ENCODE measurements at regions not wholly inside any gene's neighbourhood (a gene's known extent, or its start where the extent isn't known, plus 50 kb on each side); places are given as distances from the start of the nearest gene placed in this dataset.

DNA sequence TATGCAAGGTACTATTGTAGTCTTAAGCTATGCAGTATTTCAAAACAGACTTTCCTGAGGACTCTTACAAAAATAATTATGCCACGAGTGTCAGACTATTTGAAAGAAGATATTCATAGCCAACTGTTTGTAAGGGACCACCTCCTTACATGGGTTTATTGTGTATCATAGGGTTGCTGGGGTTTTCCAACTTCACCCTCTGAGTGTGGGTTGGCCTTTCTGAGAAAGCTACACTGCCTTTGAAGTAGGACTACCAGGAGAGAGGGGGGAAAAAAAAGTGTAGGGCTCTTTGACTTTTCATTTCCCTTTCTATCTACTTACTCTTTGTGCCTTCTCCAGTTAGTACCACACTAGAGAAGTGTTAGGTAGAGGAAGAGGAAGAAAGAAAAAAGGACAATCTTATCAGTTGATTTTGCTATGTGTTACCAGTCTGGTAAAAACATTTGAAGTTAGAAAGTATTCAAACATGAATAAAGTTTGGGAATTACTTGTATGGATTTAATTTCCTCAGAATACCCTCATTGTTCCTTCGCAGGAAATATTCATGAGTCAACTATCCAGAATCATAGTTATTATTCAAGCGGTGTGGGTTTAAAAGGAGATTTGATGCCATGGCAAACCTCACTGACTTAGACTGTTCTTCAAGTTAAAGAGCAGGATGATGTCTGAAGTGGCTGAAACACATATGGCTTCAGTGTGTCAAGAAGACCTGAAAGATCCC is 329.3 kb upstream of the THBS1 start:
- H3K27me3 ChIP-seq (ENCODE audit: insufficient read depth in 3 of 3, low read length in 2 of 3): no peaks in the 10 kb centered on the region
- intact Hi-C loops (cut with DNase I): no loop called here
- TF ChIP-seq, protein P1, sequence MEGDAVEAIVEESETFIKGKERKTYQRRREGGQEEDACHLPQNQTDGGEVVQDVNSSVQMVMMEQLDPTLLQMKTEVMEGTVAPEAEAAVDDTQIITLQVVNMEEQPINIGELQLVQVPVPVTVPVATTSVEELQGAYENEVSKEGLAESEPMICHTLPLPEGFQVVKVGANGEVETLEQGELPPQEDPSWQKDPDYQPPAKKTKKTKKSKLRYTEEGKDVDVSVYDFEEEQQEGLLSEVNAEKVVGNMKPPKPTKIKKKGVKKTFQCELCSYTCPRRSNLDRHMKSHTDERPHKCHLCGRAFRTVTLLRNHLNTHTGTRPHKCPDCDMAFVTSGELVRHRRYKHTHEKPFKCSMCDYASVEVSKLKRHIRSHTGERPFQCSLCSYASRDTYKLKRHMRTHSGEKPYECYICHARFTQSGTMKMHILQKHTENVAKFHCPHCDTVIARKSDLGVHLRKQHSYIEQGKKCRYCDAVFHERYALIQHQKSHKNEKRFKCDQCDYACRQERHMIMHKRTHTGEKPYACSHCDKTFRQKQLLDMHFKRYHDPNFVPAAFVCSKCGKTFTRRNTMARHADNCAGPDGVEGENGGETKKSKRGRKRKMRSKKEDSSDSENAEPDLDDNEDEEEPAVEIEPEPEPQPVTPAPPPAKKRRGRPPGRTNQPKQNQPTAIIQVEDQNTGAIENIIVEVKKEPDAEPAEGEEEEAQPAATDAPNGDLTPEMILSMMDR (IDR thresholded peaks at IDR 0.05): no peak
- WGBS, 3 donors: 65 to 71% (median 68%) methylated on average over 3 of the region's 3 CpGs
- no peaks in the 10 kb centered on the region for H3K36me3 ChIP-seq (ENCODE audit: insufficient read depth in 1 of 2, low read depth in 1 of 2)
- no peak overlapping the region for H3K4me3 ChIP-seq
- no peaks in the 10 kb centered on the region for H3K4me1 ChIP-seq
- DNase-seq (no peak), ATAC-seq (no peak)
- no peaks in the 10 kb centered on the region for H3K9me3 ChIP-seq
- H3K27ac ChIP-seq: no peak overlapping the region

DNA sequence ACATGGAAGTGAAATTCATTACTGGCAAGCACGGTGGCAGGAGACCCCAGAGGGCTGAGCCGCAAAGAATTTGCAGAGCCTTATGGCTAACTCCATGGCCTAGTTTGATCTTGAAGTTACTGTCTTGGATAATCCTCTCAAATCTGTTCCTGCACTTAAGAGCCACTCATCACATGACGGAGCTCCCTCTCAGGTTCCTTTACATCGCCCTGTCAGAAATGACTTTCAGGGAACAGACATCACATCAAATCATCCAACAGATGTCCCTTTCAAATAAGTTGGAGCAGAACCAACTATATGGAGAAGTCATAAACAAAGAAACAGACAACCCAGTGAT is 328.8 kb upstream of the THBS1 start:
- H3K27me3 ChIP-seq (ENCODE audit: insufficient read depth in 3 of 3, low read length in 2 of 3): no peaks in the 10 kb centered on the region
- intact Hi-C loops (cut with DNase I): no loop called here
- H3K27ac ChIP-seq: no peak overlapping the region
- no peak overlapping the region for H3K4me3 ChIP-seq
- ATAC-seq (no peak), DNase-seq (no peak)
- TF ChIP-seq, protein P1 (IDR thresholded peaks at IDR 0.05): no peak
- H3K9me3 ChIP-seq: no peaks in the 10 kb centered on the region
- H3K36me3 ChIP-seq (ENCODE audit: insufficient read depth in 1 of 2, low read depth in 1 of 2): no peaks in the 10 kb centered on the region
- H3K4me1 ChIP-seq: no peaks in the 10 kb centered on the region
- WGBS, 3 donors: 54 to 59% (median 55%) methylated on average over 4 of the region's 4 CpGs

DNA sequence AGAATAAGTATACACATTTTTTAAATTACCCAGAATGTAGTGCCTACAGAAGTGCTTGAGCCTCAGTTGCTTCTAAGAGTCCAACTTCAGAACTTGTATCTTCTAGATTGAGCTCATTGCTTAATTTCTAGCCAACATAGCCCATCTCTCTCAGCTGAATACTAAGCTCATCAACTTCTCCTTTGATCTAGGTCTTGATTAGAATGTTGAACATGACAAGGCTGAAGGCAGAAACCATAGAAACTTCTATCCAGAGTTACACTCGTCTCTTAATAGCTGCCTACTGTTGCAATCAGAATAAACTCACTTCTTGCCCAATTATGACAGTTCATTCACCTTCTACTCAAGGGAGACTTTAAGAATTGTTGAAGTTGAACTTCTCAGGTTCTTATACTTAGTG is 327.3 kb upstream of the THBS1 start:
- Histone ChIP-seq H3K4me1 (no peaks in the 10 kb centered on the region), H3K27me3 (ENCODE audit: insufficient read depth in 3 of 3, low read length in 2 of 3) (no peaks in the 10 kb centered on the region), H3K4me3 (no peak overlapping the region), H3K27ac (no peak overlapping the region), H3K9me3 (no peaks in the 10 kb centered on the region), H3K36me3 (ENCODE audit: insufficient read depth in 1 of 2, low read depth in 1 of 2) (no peaks in the 10 kb centered on the region)
- TF ChIP-seq, protein P1 (IDR thresholded peaks at IDR 0.05): no peak
- intact Hi-C loops (cut with DNase I): no loop called here
- WGBS, 3 donors: 93 to 97% (median 97%) methylated on average over 1 of the region's 1 CpG
- ATAC-seq: no peak
- DNase-seq: no peak

DNA sequence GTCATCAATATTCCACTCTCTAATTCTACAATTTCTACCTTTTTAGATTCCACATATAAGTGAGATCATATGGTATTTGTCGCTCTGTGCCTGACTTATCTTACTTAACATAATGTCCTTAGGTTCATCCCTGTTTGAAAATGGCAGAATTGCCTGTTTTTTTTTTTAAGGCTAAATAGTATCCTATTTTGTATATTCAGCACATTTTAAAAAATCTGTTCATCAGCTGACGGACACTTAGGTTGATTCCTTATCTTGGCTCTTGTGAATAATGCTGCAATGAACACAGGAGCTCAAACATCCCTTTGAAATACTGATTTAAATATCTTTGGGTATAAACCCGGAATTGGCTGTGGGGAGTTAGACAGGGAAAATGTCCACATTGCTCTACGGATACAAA is 326.7 kb upstream of the THBS1 start:
- 94 to 99% (median 94%) methylated on average over 4 of the region's 4 CpGs for WGBS, 3 donors
- intact Hi-C loops (cut with DNase I): no loop called here
- Histone ChIP-seq H3K36me3 (ENCODE audit: insufficient read depth in 1 of 2, low read depth in 1 of 2) (no peaks in the 10 kb centered on the region), H3K4me3 (no peak overlapping the region), H3K27me3 (ENCODE audit: insufficient read depth in 3 of 3, low read length in 2 of 3) (no peaks in the 10 kb centered on the region), H3K4me1 (no peaks in the 10 kb centered on the region), H3K27ac (no peak overlapping the region), H3K9me3 (no peaks in the 10 kb centered on the region)
- DNase-seq (no peak), ATAC-seq (no peak)
- TF ChIP-seq, protein P1 (IDR thresholded peaks at IDR 0.05): no peak

DNA sequence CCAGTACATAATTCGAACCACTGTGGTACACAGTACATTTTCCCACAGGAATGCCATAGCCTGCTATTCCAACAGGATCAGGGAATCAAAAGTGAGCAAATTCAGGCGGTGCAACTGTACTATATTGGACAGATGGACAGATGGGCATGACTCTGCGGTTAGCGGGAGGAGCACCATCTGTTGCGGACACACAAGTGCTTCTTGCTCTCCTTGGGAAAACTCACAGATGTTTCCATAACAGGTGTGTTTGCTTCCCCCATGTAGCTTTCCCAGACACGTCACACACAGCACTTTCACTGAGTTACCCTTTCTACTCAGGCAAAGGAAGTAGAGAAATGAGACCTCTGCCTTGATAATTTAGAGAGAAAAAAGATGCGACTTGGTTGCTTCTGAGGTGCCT is 325.1 kb upstream of the THBS1 start:
- no peaks in the 10 kb centered on the region for H3K4me1 ChIP-seq
- H3K4me3 ChIP-seq: no peak overlapping the region
- no peaks in the 10 kb centered on the region for H3K36me3 ChIP-seq (ENCODE audit: insufficient read depth in 1 of 2, low read depth in 1 of 2)
- WGBS, 3 donors: 33 to 52% (median 41%) methylated on average over 7 of the region's 7 CpGs
- TF ChIP-seq, protein P1 (IDR thresholded peaks at IDR 0.05): no peak
- no peak overlapping the region for H3K27ac ChIP-seq
- intact Hi-C loops (cut with DNase I): no loop called here
- DNase-seq (no peak), ATAC-seq (no peak)
- H3K27me3 ChIP-seq (ENCODE audit: insufficient read depth in 3 of 3, low read length in 2 of 3): no peaks in the 10 kb centered on the region
- no peaks in the 10 kb centered on the region for H3K9me3 ChIP-seq
